Tibial nerve (tissue), 4 donors: ENCODE measurements at regions not wholly inside any gene's neighbourhood (a gene's known extent, or its start where the extent isn't known, plus 50 kb on each side); places are given as distances from the start of the nearest gene placed in this dataset.
A peak's percentile ranks its signal among the peaks of the same experiment; 100 is the strongest.

Source experiments
- CTCF ChIP-seq, 5 experiments: fragments of 200-600 bp in 3 of 5; fragments of 450-650 bp in 2 of 5; sonication (generic) in 3 of 5; IDR thresholded peaks; one replicate each; pipeline ENCODE4 v1.5.1; 2016 to 2019; ENCODE audit warnings: antibody characterized with exemption in 5 of 5, mild to moderate bottlenecking in 3 of 5, moderate library complexity in 2 of 5
- EP300 ChIP-seq, 2 donors: sonication (generic); formaldehyde crosslinking; IDR thresholded peaks; one replicate each; pipeline ENCODE4 v1.6.1; 2017; ENCODE audit warnings: antibody characterized with exemption in 2 of 2, mild to moderate bottlenecking in 1 of 2
- POLR2A ChIP-seq, 2 donors: fragments of 450-650 bp; IDR thresholded peaks; one replicate each; pipeline ENCODE4 v1.6.1; 2017; ENCODE audit warnings: antibody characterized with exemption in 2 of 2, mild to moderate bottlenecking in 2 of 2, moderate library complexity in 2 of 2

GRCh38 chr5:58268268-58268667 is 191.6 kb downstream of the PLK2 start:
- no peak for TF ChIP-seq CTCF (IDR thresholded peaks at IDR 0.05)
- no peak for TF ChIP-seq POLR2A (IDR thresholded peaks at IDR 0.05)
- TF ChIP-seq EP300 (IDR thresholded peaks at IDR 0.05), result peak in 1 of 2 donors; percentile 24
